ENCODE measurements at regions not wholly inside any gene's neighbourhood (a gene's known extent, or its start where the extent isn't known, plus 50 kb on each side); places are given as distances from the start of the nearest gene placed in this dataset.

GRCh38 chr3:34020726-34021680 lies 222.6 kb downstream of the PDCD6IP start:
- ATAC-seq (no peak), DNase-seq (no peak)
- Histone ChIP-seq H3K4me3 (no peak overlapping the region), H3K9me3 (no peaks in the 10 kb centered on the region), H3K36me3 (no peaks in the 10 kb centered on the region), H3K27ac (no peak overlapping the region), H3K4me1 (peaks cover 0 to 14% (median 0%) of the 10 kb centered on the region in 9 donors), H3K27me3 (peaks cover 0 to 3% (median 0%) of the 10 kb centered on the region in 7 donors)
- TF ChIP-seq CTCF (IDR thresholded peaks at IDR 0.05) = no peak
- intact Hi-C loops (cut with DNase I) = no loop called here
- WGBS, 2 donors = 79 to 80% methylated on average over 8 of the region's 8 CpGs

GRCh38 chr3:34022147-34022546 lies 223.7 kb downstream of the PDCD6IP start:
- intact Hi-C loops (cut with DNase I) = no loop called here
- DNase-seq = no peak
- no peak for TF ChIP-seq CTCF (IDR thresholded peaks at IDR 0.05)
- H3K4me3 ChIP-seq = no peak overlapping the region
- peaks cover 0 to 3% (median 0%) of the 10 kb centered on the region in 7 donors for H3K27me3 ChIP-seq
- peaks cover 0 to 4% (median 0%) of the 10 kb centered on the region in 9 donors for H3K4me1 ChIP-seq
- no peaks in the 10 kb centered on the region for H3K36me3 ChIP-seq
- H3K27ac ChIP-seq = no peak overlapping the region
- H3K9me3 ChIP-seq = no peaks in the 10 kb centered on the region
- no peak for ATAC-seq
- WGBS, 2 donors = 76 to 86% methylated on average over 2 of the region's 2 CpGs

- no peak overlapping the region for H3K27ac ChIP-seq
- ATAC-seq (no peak), DNase-seq (no peak)
- H3K9me3 ChIP-seq = no peaks in the 10 kb centered on the region
- H3K4me3 ChIP-seq = no peak overlapping the region
- no peaks in the 10 kb centered on the region for H3K36me3 ChIP-seq
- WGBS, 2 donors = 93 to 94% methylated on average over 3 of the region's 3 CpGs
- peaks cover 0 to 3% (median 0%) of the 10 kb centered on the region in 7 donors for H3K27me3 ChIP-seq
- TF ChIP-seq CTCF (IDR thresholded peaks at IDR 0.05) = no peak
- H3K4me1 ChIP-seq = no peaks in the 10 kb centered on the region
- intact Hi-C loops (cut with DNase I) = no loop called here
These were observed 226.2 kb downstream of the PDCD6IP start for GRCh38 chr3:34024447-34025240.

- Histone ChIP-seq H3K4me1 (no peaks in the 10 kb centered on the region), H3K27ac (no peak overlapping the region), H3K27me3 (peaks cover 0 to 3% (median 0%) of the 10 kb centered on the region in 7 donors), H3K36me3 (no peaks in the 10 kb centered on the region), H3K4me3 (no peak overlapping the region), H3K9me3 (peaks cover 0 to 5% (median 0%) of the 10 kb centered on the region in 11 donors)
- intact Hi-C loops (cut with DNase I) = no loop called here
- WGBS, 2 donors = 72 to 83% methylated on average over 7 of the region's 7 CpGs
- DNase-seq (no peak), ATAC-seq (no peak)
- no peak for TF ChIP-seq CTCF (IDR thresholded peaks at IDR 0.05)
These were observed 235.4 kb downstream of the PDCD6IP start for GRCh38 chr3:34033839-34034238.

Measured in heart right ventricle (tissue), 16 donors.